ENCODE measurements at regions not wholly inside any gene's neighbourhood (a gene's known extent, or its start where the extent isn't known, plus 50 kb on each side); places are given as distances from the start of the nearest gene placed in this dataset.

GRCh38 chr1:214220891-214221290 lies 60.1 kb upstream of the SMYD2 start:
- no peak for FAIRE-seq
- no TSS peak for BruUV-seq (replicated peaks)
- 29% methylated on average over 5 of the region's 5 CpGs for WGBS (ENCODE audit: insufficient coverage, insufficient replicate concordance, low lambda C conversion rate, missing lambda C conversion rate)

GRCh38 chr1:214224611-214225354 lies 56.2 kb upstream of the SMYD2 start:
- H3K4me2 ChIP-seq (ENCODE audit: control insufficient read depth, insufficient read depth) = no peak overlapping the region
- ChIA-PET SMC1A (ENCODE audit: uncharacterized antibody, unreplicated experiment) (interaction anchor here (1.0 kb wide), 1 partner anchor 107 kb away, joined by 4 read pairs; no protein-coding TSS in a partner anchor), POLR2A (no interaction called here), CTCF (interaction anchor here (1.2 kb wide), 1 partner anchor 171 kb away, joined by 3 read pairs; no protein-coding TSS in a partner anchor), RAD21 (ENCODE audit: unreplicated experiment) (interaction anchor here (1.3 kb wide), 1 partner anchor 11 kb away, joined by 3 read pairs; no protein-coding TSS in a partner anchor)
- no peaks in the 10 kb centered on the region for H3K79me2 ChIP-seq (ENCODE audit: control insufficient read depth, insufficient read depth, low read length)
- no peak overlapping the region for H2AFZ ChIP-seq (ENCODE audit: control insufficient read depth, low read depth, low read length)
- no peaks in the 10 kb centered on the region for H3K4me1 ChIP-seq (ENCODE audit: control insufficient read depth, insufficient read depth, low read length)
- no peaks in the 10 kb centered on the region for H3K9me3 ChIP-seq (replicated peaks; ENCODE audit: control insufficient read depth, insufficient read depth, low read length)
- H3K9ac ChIP-seq (ENCODE audit: control insufficient read depth, insufficient read depth, low read length) = no peak overlapping the region
- H3K36me3 ChIP-seq (ENCODE audit: control insufficient read depth in 2 of 2, insufficient read depth in 2 of 2, low read length in 1 of 2) = no peaks in the 10 kb centered on the region
- no peak overlapping the region for H3K4me3 ChIP-seq
- BruUV-seq (replicated peaks) = no TSS peak
- in situ Hi-C loops (cut with MboI) (no loop called here), intact Hi-C loops (cut with micrococcal nuclease; ENCODE audit: unreplicated experiment) (no loop called here)
- no peak for ATAC-seq
- 57% methylated on average over 24 of the region's 24 CpGs for WGBS (ENCODE audit: insufficient coverage, insufficient replicate concordance, low lambda C conversion rate, missing lambda C conversion rate)
- H3K27ac ChIP-seq (ENCODE audit: control insufficient read depth, insufficient read depth) = no peak overlapping the region
- no peak for FAIRE-seq
- no peaks in the 10 kb centered on the region; the same call in 1 of the 2 replicates for H4K20me1 ChIP-seq (ENCODE audit: control insufficient read depth, insufficient read depth)
- peaks cover 2% of the 10 kb centered on the region in 2 experiments; a peak in 2 of 4 replicates for H3K27me3 ChIP-seq (replicated peaks in 1 of 2; ENCODE audit: control insufficient read depth in 2 of 2, insufficient read depth in 2 of 2, low read length in 1 of 2)
- no peak for DNase-seq (ENCODE audit: low read depth, low spot score)
- TF ChIP-seq HSF1 (IDR thresholded peaks at IDR 0.05; ENCODE audit: low read depth, low read length) (no peak), SREBF2 (IDR thresholded peaks at IDR 0.05; ENCODE audit: low read length) (no peak), YBX1 (IDR thresholded peaks at IDR 0.05) (no peak), BCL3 (IDR thresholded peaks at IDR 0.05; ENCODE audit: borderline replicate concordance, insufficient read depth, low read depth, low read length, poor library complexity, severe bottlenecking) (no peak), IKZF2 (IDR thresholded peaks at IDR 0.05) (no peak), BCL11A (IDR thresholded peaks at IDR 0.05; ENCODE audit: low read depth, low read length) (no peak), FOXK2 (IDR thresholded peaks at IDR 0.05) (no peak), ZNF622 (IDR thresholded peaks at IDR 0.05) (no peak), MEF2A (IDR thresholded peaks at IDR 0.05; ENCODE audit: insufficient read depth, low read depth, low read length) (no peak), RELA (IDR thresholded peaks at IDR 0.05; ENCODE audit: borderline replicate concordance, partially characterized antibody) (no peak), BMI1 (IDR thresholded peaks at IDR 0.05; ENCODE audit: borderline replicate concordance) (no peak)

More at GRCh38 chr1:214220891-214221290, 60.1 kb upstream of the SMYD2 start:
- Histone ChIP-seq H3K36me3 (ENCODE audit: control insufficient read depth in 2 of 2, insufficient read depth in 2 of 2, low read length in 1 of 2) (no peaks in the 10 kb centered on the region), H3K79me2 (ENCODE audit: control insufficient read depth, insufficient read depth, low read length) (no peaks in the 10 kb centered on the region), H3K27me3 (replicated peaks in 1 of 2; ENCODE audit: control insufficient read depth in 2 of 2, insufficient read depth in 2 of 2, low read length in 1 of 2) (peaks cover 0 to 2% of the 10 kb centered on the region in 2 experiments; a peak in 2 of 4 replicates), H2AFZ (ENCODE audit: control insufficient read depth, low read depth, low read length) (no peak overlapping the region), H3K9ac (ENCODE audit: control insufficient read depth, insufficient read depth, low read length) (no peak overlapping the region), H3K9me3 (replicated peaks; ENCODE audit: control insufficient read depth, insufficient read depth, low read length) (no peaks in the 10 kb centered on the region), H3K4me1 (ENCODE audit: control insufficient read depth, insufficient read depth, low read length) (no peaks in the 10 kb centered on the region), H3K27ac (ENCODE audit: control insufficient read depth, insufficient read depth) (no peak overlapping the region), H3K4me2 (ENCODE audit: control insufficient read depth, insufficient read depth) (no peak overlapping the region), H4K20me1 (ENCODE audit: control insufficient read depth, insufficient read depth) (no peaks in the 10 kb centered on the region; the same call in 1 of the 2 replicates), H3K4me3 (no peak overlapping the region)
- RAD21 ChIA-PET (ENCODE audit: unreplicated experiment) = no interaction called here
- CTCF ChIA-PET = interaction anchor here (0.9 to 10.8 kb wide), 3 partner anchors 9 to 109 kb away, joined by 3 to 226 read pairs (median 3); no protein-coding TSS in a partner anchor
- intact Hi-C loops (cut with micrococcal nuclease; ENCODE audit: unreplicated experiment) = no loop called here
- no peak for DNase-seq (ENCODE audit: low read depth, low spot score)
- TF ChIP-seq ATF3 (IDR thresholded peaks at IDR 0.05; ENCODE audit: borderline replicate concordance, extremely low read depth, low read depth, low read length) (no peak), MTA2 (IDR thresholded peaks at IDR 0.05; ENCODE audit: low read depth) (no peak), RAD51 (IDR thresholded peaks at IDR 0.05) (no peak), EZH2 (IDR thresholded peaks at IDR 0.05; ENCODE audit: borderline replicate concordance, control insufficient read depth, low read depth, low read length) (no peak), POLR2AphosphoS2 (IDR thresholded peaks at IDR 0.05; ENCODE audit: low read depth, low read length) (no peak), SIN3A (IDR thresholded peaks at IDR 0.05; ENCODE audit: low read depth, low read length) (no peak), ZSCAN29 (IDR thresholded peaks at IDR 0.05) (no peak)
- no peak for ATAC-seq
- POLR2A ChIA-PET = no interaction called here
- in situ Hi-C loops (cut with MboI) = no loop called here
- SMC1A ChIA-PET (ENCODE audit: uncharacterized antibody, unreplicated experiment) = interaction anchor here (1.4 kb wide), 1 partner anchor 46 kb away, joined by 3 read pairs; no protein-coding TSS in a partner anchor

Data from GM12878 (cell line).